ENCODE measurements at regions not wholly inside any gene's neighbourhood (a gene's known extent, or its start where the extent isn't known, plus 50 kb on each side); places are given as distances from the start of the nearest gene placed in this dataset.
A peak's percentile ranks its signal among the peaks of the same experiment; 100 is the strongest.

- intact Hi-C loops (cut with DNase I): loop anchor here (5.0 to 10.0 kb wide), 2 partner anchors 133 to 366 kb away; no protein-coding TSS in a partner anchor
- no peak for DNase-seq
Measured at GRCh38 chr3:64398006-64398405, 172.7 kb upstream of the PRICKLE2 start.

GRCh38 chr3:64397573-64397972 lies 172.3 kb upstream of the PRICKLE2 start:
- intact Hi-C loops (cut with DNase I): loop anchor here (5.0 to 10.0 kb wide), 2 partner anchors 133 to 365 kb away; no protein-coding TSS in a partner anchor
- no peak for DNase-seq

- intact Hi-C loops (cut with DNase I): loop anchor here (5.0 to 10.0 kb wide), 2 partner anchors 131 to 363 kb away; no protein-coding TSS in a partner anchor
- no peak for DNase-seq
Measured at GRCh38 chr3:64395490-64395889, 170.2 kb upstream of the PRICKLE2 start.

GRCh38 chr3:64393193-64393592 lies 167.9 kb upstream of the PRICKLE2 start:
- DNase-seq: no peak
- intact Hi-C loops (cut with DNase I): loop anchor here (10.0 kb wide), 1 partner anchor 128 kb away; no protein-coding TSS in a partner anchor

GRCh38 chr3:64392001-64392400 lies 166.7 kb upstream of the PRICKLE2 start:
- DNase-seq: no peak
- intact Hi-C loops (cut with DNase I): loop anchor here (10.0 kb wide), 1 partner anchor 127 kb away; no protein-coding TSS in a partner anchor

GRCh38 chr3:64390893-64391292 lies 165.6 kb upstream of the PRICKLE2 start:
- intact Hi-C loops (cut with DNase I): loop anchor here (10.0 kb wide), 1 partner anchor 126 kb away; no protein-coding TSS in a partner anchor
- DNase-seq: no peak

- no peak for DNase-seq
- intact Hi-C loops (cut with DNase I): no loop called here
Measured at GRCh38 chr3:64388886-64389285, 163.6 kb upstream of the PRICKLE2 start.

GRCh38 chr3:64387688-64388087 lies 162.4 kb upstream of the PRICKLE2 start:
- DNase-seq: no peak
- intact Hi-C loops (cut with DNase I): no loop called here

GRCh38 chr3:64385277-64385676 lies 160.0 kb upstream of the PRICKLE2 start:
- intact Hi-C loops (cut with DNase I): no loop called here
- DNase-seq: no peak

- intact Hi-C loops (cut with DNase I): no loop called here
- no peak for DNase-seq
Measured at GRCh38 chr3:64384561-64384960, 159.3 kb upstream of the PRICKLE2 start.

- no peak for DNase-seq
- intact Hi-C loops (cut with DNase I): no loop called here
Measured at GRCh38 chr3:64382153-64382552, 156.9 kb upstream of the PRICKLE2 start.

GRCh38 chr3:64381367-64381766 lies 156.1 kb upstream of the PRICKLE2 start:
- intact Hi-C loops (cut with DNase I): no loop called here
- no peak for DNase-seq

- DNase-seq: no peak
- intact Hi-C loops (cut with DNase I): no loop called here
Measured at GRCh38 chr3:64380546-64380945, 155.3 kb upstream of the PRICKLE2 start.

GRCh38 chr3:64379221-64379620 lies 154.0 kb upstream of the PRICKLE2 start:
- intact Hi-C loops (cut with DNase I): no loop called here
- peak in 1 of 42 donors; percentile 22 for DNase-seq

GRCh38 chr3:64377942-64378341 lies 152.7 kb upstream of the PRICKLE2 start:
- no peak for DNase-seq
- intact Hi-C loops (cut with DNase I): no loop called here

- intact Hi-C loops (cut with DNase I): no loop called here
- DNase-seq: no peak
Measured at GRCh38 chr3:64375737-64376136, 150.5 kb upstream of the PRICKLE2 start.

GRCh38 chr3:64369390-64369789 lies 144.1 kb upstream of the PRICKLE2 start:
- DNase-seq: no peak
- intact Hi-C loops (cut with DNase I): no loop called here

- intact Hi-C loops (cut with DNase I): no loop called here
- DNase-seq: peak in 1 of 42 donors; percentile 31
Measured at GRCh38 chr3:64368257-64369020, 143.2 kb upstream of the PRICKLE2 start.

GRCh38 chr3:64365877-64366276 lies 140.6 kb upstream of the PRICKLE2 start:
- DNase-seq: peak in 1 of 42 donors; percentile 21
- intact Hi-C loops (cut with DNase I): no loop called here

GRCh38 chr3:64363842-64364241 lies 138.6 kb upstream of the PRICKLE2 start:
- intact Hi-C loops (cut with DNase I): no loop called here
- no peak for DNase-seq
